NOMO-1 treated with dmso at 0.1 percent for 144 hours (cell line): ENCODE measurements at regions not wholly inside any gene's neighbourhood (a gene's known extent, or its start where the extent isn't known, plus 50 kb on each side); places are given as distances from the start of the nearest gene placed in this dataset.
"Not testable (repeated sequence)": the region's sequence is repeated elsewhere in the genome, so short reads cannot be mapped to it uniquely, and the experiment has no call there.

Source experiments
- DNase-seq: peaks from one replicate; lab custom pipeline; 2025; ENCODE audit not compliant: unreplicated experiment; lab: John Stamatoyannopoulos, UW

GRCh38 chr4:154033921-154034320 is 245.0 kb upstream of the SFRP2 start:
- peak; percentile 37 for DNase-seq

- no peak for DNase-seq
Measured at GRCh38 chr4:154032914-154033313, 244.0 kb upstream of the SFRP2 start.

DNA sequence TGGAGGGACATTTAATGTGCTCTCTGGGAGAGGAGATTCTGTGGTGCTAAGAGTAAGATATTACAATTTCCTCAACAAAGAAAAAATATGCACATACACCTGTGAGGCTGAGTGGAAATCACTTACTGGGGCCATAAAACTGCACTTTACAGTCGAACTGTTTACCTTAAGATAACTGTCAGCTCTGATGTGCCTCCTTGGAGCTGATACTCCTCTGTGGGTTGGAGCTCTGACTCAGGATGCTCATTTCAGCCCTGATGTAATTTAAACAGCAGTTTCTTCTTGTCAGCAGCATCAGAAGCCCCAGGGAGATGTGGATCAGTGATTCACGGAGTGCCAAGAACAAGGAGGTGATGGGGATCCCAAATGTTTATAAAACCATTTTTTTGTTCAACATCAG is 241.9 kb upstream of the SFRP2 start:
- DNase-seq, result no peak

- no peak for DNase-seq
Measured at GRCh38 chr4:154030152-154030551, 241.3 kb upstream of the SFRP2 start.

DNA sequence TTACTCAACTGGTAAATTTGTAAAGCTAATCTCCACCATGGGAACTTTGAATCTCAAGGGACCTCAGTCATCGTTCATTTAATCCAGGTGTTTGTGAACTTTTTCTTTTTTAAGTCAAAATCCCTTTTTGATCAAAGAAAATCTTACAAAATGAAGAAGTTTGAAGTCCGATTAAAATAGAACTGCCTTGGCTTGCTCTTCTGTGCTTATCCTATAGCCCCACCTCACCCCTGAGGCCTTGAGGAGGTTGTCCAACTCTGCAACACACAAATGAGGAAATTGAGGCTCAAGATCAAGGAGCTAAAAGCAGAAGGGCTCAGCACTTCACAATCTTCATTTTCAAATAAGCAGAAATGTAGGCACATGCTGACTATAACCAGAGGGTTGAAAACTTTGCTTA is 240.3 kb upstream of the SFRP2 start:
- peak; percentile 28 for DNase-seq

DNA sequence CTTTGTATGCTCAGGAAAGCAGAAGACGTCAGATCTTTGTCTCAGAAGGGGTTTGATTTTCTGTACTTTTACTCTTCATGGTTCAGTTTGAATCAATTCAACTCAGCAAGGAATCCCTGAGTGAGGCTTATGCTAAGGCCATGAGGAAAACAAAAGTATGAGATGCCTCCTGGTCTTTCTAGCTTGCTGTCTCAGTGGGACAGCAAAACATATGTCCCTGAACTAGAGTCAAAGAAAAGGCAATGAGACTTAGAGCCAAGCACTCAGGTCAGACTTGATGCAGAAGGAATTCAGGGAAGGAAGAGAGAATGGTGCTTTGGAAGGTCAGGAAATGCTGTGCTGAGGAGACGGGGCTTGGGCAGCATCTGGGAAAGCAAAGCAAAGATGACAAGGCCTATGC is 236.2 kb upstream of the SFRP2 start:
- no peak for DNase-seq

GRCh38 chr4:154024097-154024694 is 235.3 kb upstream of the SFRP2 start:
- peak; percentile 59 for DNase-seq

GRCh38 chr4:154023671-154024070 is 234.8 kb upstream of the SFRP2 start:
- DNase-seq, result not testable (repeated sequence)

GRCh38 chr4:154019811-154020210 is 230.9 kb upstream of the SFRP2 start:
- no peak for DNase-seq

DNA sequence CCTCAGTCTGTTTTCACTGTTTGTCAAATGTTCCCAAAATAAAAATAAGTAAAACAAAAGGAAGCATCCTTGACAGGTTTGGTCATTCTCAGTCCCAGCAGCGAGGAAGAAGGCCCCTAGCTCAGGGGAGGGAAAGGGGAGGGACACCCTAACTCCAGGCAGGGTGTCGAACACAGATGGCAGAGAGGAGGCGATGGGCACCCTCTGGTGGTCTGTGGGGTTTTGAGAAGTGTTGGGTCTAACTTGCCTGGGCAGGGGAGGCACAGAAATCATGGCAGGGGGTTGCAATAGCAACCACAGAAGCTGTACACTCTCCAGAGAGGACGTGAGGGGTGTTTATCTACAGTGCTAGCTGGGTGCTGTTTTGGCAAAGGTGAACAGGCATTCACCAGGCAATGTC is 229.8 kb upstream of the SFRP2 start:
- DNase-seq, result no peak

DNA sequence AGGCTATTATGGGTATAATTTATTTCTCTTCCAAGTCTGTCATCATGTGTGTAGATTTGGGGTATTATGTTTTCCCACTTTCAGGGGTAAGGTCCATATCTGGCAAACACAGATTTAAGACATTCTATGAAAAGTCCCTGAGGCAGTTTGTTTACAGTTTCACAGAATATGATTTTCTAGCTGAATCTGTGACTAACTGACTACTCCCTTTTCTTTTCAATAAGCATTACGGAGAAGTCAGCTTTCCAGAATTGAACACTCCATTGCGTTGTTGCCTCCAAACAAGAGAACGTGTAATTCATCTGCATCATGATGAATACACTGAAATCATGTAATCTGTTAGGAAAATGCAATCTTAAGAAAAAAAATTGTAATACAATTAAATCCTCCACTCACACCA is 226.7 kb upstream of the SFRP2 start:
- DNase-seq, result no peak

GRCh38 chr4:154014407-154015321 is 225.8 kb upstream of the SFRP2 start:
- no peak for DNase-seq

- DNase-seq, result no peak
Measured at GRCh38 chr4:154013576-154013975, 224.7 kb upstream of the SFRP2 start.

DNA sequence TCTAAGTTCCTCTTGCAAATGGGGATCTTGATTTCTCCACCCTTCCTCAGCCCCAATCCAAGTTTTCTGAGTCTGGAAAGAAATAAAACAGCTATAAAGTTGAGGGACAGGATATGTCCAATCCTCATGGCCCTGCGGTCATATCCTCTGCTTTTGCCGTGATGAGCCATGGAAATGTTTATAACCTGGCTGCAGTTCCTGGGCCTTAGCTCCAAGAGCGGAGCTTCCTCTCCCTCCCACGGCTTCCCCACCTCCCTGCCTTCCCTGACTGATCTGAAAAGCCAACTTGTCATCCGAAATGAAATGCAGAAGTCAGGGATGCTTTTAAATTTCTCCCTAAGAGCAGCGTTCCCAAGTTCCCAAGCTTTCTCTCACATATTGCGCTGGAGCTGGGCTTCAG is 221.5 kb upstream of the SFRP2 start:
- no peak for DNase-seq

- DNase-seq, result no peak
Measured at GRCh38 chr4:154009788-154010187, 220.9 kb upstream of the SFRP2 start.

DNA sequence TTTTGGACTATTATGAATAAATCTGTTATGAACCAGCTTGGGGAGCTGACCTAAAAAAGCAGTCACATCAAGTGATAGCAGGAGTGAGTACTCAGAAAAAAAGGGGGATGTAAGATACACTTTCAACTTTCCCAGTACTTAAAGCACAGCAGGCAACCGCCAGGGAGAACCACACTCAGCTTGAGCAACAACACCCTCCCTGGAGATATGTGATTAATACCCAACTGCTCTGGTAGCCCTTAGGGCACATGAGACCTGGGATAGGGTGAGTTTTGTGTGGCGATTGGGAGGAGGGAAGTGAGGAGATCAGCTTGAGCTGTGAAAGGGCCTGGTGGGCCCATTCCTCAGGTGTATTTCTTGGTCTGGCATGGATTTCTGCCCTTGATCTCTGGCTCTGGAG is 220.3 kb upstream of the SFRP2 start:
- DNase-seq, result no peak

- DNase-seq, result no peak
Measured at GRCh38 chr4:154005171-154005520, 216.3 kb upstream of the SFRP2 start.

- DNase-seq, result no peak
Measured at GRCh38 chr4:154004507-154005170, 215.8 kb upstream of the SFRP2 start.

GRCh38 chr4:154004016-154004415 is 215.1 kb upstream of the SFRP2 start:
- no peak for DNase-seq

DNA sequence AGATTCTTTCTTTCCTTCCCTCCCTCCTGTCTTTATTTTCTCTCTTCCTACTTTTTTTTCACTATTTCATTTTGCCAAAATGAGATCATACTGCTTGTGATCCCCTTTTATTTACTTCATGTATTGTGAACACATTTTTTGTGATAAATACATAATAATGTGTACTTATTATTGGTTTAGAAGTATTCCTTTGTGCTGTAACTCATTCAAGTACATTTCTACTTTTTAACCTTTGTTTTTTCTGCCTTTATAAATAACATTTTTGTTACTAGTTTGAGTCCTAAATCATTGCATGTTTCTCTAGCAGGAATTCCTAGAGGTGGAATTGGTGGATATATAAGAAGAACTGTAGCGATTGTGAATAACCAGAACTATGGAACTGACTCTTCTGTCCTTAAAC is 214.5 kb upstream of the SFRP2 start:
- DNase-seq, result no peak

- no peak for DNase-seq
Measured at GRCh38 chr4:154001193-154001592, 212.3 kb upstream of the SFRP2 start.

DNA sequence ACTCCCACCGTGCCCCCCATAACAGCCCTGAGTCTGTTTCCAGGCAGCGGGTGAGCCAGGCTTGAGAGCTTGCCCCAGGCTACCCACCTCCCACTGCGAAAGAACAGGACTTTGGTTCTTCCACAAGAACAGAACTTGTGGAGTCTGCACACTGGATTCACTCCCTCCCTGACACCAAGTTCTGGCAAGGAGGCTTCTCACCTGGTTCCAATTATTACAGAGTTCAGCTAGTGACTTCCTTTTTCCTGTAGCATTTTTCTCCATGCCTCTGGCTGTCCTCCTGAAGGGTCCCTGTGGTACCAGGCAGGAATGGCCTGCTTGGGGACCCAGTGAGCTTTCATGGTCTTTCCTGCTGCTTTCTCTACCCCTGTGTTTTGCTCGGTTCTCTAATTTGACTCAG is 208.6 kb upstream of the SFRP2 start:
- DNase-seq, result no peak
